Activated gamma-delta T cell (primary cell): ENCODE measurements at regions not wholly inside any gene's neighbourhood (a gene's known extent, or its start where the extent isn't known, plus 50 kb on each side); places are given as distances from the start of the nearest gene placed in this dataset.
A peak's percentile ranks its signal among the peaks of the same experiment; 100 is the strongest.

Experiments used
- DNase-seq: peaks from one replicate; lab custom pipeline; 2025; lab: John Stamatoyannopoulos, UW

DNA sequence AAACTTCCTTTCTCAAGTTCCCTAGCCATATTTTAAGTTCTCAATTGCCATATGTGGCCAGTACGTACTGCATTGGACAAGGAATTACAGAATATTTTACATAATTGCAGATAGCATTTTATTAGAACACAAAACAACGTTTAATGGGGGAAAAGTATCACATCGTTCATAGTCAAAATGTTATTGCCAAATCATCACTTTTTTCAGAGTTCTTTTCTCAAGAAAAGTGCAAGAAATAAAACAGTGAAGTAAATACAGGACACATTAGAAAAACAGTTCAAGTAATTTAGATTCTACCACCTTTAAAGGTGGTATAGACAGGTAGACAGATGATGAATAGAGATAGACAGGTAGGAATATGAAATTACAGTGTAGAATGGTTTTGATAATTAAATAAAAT is 479.1 kb upstream of the NCAM2 start:
- DNase-seq: no peak

DNA sequence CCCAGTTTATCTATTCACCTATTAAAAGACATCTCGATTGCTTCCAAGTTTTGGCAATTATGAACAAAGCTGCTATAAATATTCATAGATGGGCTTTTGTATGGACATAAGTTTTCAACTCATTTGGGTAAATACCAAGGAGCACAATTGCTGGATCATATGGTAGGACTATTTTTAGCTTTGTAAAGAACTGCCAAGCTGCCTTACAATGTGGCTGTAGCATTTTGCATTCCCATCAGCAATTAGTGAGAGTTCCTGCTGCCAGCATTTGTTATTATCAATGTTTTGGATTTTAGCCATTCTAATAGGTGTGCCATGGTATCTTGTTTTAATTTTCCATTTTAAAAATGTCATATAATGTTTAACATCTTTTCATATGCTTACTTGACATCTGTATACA is 475.6 kb upstream of the NCAM2 start:
- no peak for DNase-seq

DNA sequence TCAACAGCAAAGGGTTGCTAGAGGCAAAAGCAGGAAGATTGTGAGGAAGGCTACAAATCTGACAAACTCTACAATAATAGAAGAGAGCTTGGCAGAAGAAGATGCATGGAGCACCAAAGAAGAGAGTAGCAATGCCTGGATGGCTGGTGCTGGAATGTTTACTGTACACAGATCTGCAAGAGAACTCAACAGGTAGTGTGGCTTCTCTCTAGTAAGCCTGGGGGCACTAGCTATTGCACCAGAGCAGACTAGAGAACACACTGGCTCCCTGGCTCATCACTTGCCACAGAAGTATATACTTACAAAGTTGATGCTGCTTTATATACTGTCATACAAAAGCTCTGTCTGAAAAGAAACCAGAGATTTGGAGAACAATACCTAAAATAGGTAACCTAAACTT is 475.0 kb upstream of the NCAM2 start:
- DNase-seq: no peak

- no peak for DNase-seq
Observed at GRCh38 chr21:20527731-20528460, 470.3 kb upstream of the NCAM2 start.

DNA sequence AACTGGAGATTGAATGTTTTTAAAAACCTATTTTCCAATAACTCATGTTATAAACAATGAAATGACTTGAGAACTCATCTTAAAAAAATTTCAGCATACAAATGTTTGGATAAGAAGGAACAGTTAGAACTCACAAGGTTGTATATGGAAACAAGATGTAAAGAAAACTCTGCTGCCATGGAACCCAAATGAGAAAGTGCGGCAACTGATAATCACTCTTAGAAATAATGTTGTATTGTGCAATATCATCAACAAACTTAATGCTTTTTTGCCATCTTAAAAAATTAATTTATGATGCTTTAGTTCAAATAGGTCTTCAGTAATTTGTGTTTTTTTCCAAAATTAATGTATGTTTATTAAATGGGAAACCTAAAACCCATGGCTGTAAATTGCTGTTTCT is 461.1 kb upstream of the NCAM2 start:
- DNase-seq: no peak

DNA sequence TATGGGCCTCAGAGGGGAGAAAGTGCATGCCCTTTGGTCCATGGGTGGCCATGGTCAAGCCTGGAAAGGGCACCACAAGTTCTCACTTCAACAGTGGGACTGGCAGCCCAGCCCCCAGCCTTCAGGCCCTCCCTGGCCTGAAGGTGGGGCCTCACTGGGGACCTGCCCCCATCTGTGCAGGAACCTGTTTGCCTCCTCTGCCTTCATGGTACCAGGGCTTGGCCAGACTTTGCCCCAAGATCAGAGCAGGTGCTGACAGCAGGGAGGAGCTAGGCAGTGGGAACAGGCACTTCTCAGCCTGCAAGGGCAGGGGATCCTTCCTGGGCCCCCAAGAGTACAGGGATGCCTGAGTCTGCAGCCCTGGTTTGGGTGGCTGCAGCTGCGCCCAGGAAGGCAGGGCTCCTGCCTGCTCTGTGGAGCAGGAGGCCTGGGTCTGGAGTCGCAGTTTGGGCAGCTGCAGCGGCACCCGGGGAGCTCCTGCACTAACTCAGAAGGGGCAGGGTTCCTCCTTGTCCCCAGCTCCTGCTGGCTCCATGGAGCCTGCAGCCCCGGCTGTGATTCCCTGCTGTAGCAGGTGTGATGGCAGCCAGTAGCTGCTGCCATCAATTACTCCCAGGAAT is 460.1 kb upstream of the NCAM2 start:
- peak; percentile 5 for DNase-seq

DNA sequence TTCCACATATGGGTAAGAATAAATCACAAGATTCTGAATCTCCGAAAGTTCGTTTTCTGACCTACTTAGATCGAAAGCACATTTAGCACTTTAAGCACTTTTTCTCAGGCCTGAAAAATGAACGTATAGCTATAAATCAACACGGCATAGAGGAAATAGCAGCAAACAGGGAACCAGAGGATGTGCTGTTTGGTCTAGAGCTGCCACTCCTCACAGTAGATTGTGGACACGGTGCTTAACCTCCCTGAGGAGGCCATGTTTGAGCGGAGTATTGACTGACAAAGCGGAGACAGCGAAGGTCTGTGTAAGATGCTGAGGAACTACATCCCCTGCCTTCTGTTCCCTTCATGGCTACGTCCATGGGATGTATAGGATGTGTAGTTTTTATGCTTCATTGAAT is 452.8 kb upstream of the NCAM2 start:
- no peak for DNase-seq

- no peak for DNase-seq
Observed at GRCh38 chr21:20551939-20552338, 446.3 kb upstream of the NCAM2 start.

GRCh38 chr21:20554785-20555184 is 443.4 kb upstream of the NCAM2 start:
- DNase-seq: no peak

DNA sequence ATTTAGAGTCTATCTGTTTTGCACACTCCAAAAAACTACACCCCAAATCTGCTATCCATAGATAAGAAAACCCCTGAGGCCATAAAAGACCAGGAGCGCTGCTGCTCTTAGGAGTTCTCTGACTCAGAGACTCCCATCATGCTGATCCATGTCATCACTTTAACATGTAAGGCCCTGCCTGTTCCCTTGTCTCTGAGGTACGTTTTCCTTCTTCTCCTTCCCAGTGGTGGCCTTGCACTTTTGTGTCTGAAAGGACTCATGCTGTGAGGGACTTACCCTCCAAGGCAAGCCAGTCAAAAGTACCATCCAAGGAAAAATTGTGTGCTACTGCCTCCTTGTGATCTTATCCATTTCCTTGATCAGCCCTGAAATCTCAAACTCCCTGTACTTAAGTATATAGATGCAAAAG is 427.4 kb upstream of the NCAM2 start:
- DNase-seq: no peak

DNA sequence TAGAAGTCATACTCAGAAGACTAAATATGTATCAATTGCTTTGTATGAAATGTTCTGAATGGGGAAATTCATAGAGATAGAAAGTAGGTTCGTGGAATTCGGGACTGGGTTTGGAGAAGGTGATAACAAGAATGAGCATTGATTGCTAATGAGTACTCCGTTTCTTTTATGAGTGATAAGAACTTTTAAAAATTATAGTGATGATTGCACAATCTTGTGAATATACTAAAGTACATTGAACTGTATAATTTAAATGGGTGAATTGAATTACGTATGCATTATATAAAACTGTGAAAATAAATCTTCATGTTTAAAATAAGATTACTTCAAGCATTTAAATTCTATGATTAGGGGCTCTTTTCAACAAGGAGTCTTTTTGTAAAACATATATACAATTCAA is 425.6 kb upstream of the NCAM2 start:
- no peak for DNase-seq

DNA sequence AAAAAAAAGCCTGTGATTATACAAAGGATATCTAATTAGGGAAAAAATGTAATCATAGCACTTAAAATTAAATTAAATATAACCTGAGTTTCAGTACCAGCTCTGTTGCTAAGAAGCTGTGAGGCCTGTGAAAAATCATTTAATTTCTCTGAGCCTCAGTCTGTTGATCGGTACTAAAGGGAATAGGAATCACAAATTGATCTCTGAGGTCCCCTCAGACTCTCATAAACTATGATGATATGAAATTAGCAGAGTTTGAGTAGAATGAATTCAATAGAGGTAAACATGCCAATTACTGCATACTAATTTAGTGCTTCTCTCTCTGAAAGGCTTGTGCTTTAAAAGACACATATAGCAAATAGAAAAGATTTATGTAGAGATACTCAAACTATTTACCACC is 416.8 kb upstream of the NCAM2 start:
- no peak for DNase-seq

DNA sequence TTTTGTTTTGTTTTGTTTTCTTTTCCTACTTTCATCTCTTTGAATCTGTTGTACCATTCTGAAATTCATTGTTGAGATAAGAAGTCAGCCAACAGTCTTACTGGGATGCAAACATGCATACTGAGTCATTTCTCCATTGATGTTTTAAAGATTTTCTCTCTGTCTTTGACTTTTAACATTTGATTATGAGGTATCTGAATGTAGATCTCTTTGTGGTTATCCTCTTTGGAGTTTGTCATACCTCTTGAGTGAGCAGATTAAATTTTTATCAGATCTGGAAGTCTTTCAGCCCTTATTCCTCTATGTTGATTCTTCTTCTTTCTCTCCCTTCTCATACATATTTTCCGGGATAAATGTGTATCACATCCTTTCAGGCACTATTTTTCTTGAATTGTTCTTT is 406.9 kb upstream of the NCAM2 start:
- no peak for DNase-seq

DNA sequence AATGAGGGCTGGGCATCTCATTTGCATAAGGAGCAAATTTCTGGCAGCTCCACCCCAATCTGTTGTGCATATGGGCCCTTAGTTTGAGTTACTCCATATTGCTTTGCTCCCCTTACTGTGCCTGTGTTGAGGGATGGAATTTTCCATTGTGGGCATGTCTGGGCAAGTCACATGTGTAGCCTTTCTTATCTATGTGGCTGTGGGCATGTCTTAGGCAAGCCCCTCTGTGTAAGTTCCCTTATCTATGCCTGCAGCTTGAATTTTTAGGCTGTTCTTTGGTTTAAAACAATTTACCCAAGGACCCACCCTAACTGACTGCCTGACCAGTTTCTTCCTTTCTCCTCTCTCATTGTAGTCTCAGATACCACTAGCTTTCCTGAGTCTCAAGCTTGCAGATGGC is 405.7 kb upstream of the NCAM2 start:
- no peak for DNase-seq

- no peak for DNase-seq
Observed at GRCh38 chr21:20603236-20603635, 395.0 kb upstream of the NCAM2 start.

DNA sequence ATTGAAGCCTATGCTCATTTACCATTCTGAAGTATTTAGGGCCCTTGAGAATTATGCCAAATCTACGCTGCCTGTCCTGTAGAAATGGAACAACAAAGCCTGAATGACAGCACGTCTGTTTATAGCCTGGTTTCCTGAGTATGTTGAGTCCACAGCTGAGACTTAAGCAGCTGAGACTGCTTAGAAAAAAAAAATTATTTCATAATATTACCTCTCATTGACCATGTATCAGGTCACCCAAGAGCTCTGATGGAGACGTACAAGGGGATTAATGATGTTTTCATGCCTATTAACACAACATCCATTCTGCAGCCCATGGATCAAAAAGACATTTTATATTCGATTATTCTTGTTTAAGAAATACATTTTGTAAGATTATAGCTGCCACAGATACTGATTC is 387.2 kb upstream of the NCAM2 start:
- no peak for DNase-seq

- no peak for DNase-seq
Observed at GRCh38 chr21:20613654-20614053, 384.6 kb upstream of the NCAM2 start.

- no peak for DNase-seq
Observed at GRCh38 chr21:20617130-20617529, 381.1 kb upstream of the NCAM2 start.

DNA sequence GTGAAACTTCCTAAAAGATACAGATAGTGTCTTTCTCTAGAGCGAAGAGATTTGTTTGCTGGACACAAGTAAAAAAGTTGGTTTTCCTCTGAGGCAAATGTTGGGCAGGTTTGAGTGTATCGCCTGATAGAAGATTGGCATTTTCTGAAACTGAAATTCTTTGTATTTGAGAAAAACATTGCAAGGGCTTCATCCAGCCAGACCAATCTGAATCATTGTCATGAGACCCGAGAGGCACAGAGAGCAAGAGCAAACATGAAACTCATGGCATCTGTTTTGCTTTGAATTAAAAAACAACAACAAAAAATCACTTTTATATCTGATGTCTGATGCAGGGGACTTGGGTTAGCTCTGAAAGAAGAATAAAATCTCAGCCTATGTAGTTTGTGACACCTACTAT is 379.3 kb upstream of the NCAM2 start:
- DNase-seq: no peak

GRCh38 chr21:20627594-20627993 is 370.6 kb upstream of the NCAM2 start:
- no peak for DNase-seq

- DNase-seq: no peak
Observed at GRCh38 chr21:20631633-20632032, 366.6 kb upstream of the NCAM2 start.

DNA sequence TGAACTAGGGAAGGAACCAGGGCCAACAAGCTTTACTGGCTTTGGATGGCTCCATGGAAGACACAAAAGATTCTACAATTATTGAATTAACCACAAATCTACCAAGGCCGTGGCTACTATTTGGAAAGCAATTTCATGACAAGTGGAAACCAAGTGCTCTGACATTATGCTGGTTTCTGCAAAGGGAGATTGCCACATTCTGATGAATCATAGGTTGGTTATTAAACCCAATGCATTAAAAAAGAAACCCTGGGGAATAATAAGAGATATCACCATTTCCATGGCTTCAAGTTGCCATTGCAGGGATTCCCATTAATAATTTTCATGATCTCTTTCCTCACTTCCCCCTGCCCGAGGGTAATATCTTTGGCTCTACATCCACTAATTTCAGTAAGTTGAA is 359.2 kb upstream of the NCAM2 start:
- no peak for DNase-seq

DNA sequence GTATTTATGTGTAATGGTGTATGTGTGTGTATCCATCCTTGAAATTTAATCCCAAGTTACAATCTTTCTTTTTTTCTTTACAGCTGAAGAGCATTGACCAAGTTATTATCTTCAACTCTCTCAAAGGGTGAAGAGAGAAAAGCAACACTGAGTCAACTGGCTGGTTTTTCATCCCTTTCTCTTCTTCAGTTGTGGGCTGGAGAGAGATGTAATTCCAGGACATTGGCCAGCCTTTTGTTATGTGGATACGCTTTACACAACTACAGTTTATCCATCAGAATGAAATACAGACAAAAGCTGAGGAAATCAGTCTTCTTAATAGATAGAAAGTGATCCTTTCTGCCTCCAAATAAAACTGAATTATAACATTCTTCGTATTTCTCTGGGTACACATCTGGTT is 357.0 kb upstream of the NCAM2 start:
- no peak for DNase-seq

DNA sequence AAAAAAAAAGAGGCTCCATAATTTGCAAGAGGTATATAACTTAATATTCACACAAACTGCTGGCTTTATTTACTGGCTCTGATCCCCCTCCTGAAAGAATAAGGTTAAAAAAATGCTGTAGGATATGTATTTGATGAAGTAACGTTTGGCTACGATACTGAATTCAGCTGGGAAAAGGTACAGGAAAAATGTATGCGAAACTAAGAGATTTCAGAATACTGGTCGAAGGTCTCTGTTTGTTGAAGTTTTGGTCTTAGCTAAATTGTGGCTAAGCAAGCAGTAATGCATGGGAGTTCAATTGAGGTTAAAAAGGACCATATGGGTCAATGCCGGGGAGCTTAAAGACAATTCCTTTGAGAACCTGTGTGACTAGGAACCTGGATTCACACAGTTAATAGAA is 355.5 kb upstream of the NCAM2 start:
- no peak for DNase-seq
